RWPE1 (cell line): ENCODE measurements at regions not wholly inside any gene's neighbourhood (a gene's known extent, or its start where the extent isn't known, plus 50 kb on each side); places are given as distances from the start of the nearest gene placed in this dataset.

ENCODE experiments used
- CTCF ChIA-PET: fragments of 350-600 bp; sonication (Branson Sonifier 250); formaldehyde crosslinking; extraction: SDS; loops from one replicate; lab custom pipeline; 2021; lab: Yijun Ruan, JAX
- POLR2A ChIA-PET: fragments of 400-600 bp; formaldehyde crosslinking; extraction: SDS; loops from one replicate; lab custom pipeline; 2020; ENCODE audit warnings: antibody characterized with exemption; ENCODE audit not compliant: low non-redundant PET; lab: Yijun Ruan, JAX
- DNase-seq: peaks from one replicate; pipeline ENCODE4 v3.0.0; 2012; ENCODE audit warnings: low spot score
- H3K27ac ChIP-seq: fragments of 450-650 bp; 2 replicates; pipeline ENCODE4 v1.5.1; 2017
- TF ChIP-seq, protein P1 (sequence below): fragments of 450-650 bp; conservative IDR thresholded peaks from 2 replicates; pipeline ENCODE4 v1.5.1; 2017; ENCODE audit warnings: low read depth, mild to moderate bottlenecking

DNA sequence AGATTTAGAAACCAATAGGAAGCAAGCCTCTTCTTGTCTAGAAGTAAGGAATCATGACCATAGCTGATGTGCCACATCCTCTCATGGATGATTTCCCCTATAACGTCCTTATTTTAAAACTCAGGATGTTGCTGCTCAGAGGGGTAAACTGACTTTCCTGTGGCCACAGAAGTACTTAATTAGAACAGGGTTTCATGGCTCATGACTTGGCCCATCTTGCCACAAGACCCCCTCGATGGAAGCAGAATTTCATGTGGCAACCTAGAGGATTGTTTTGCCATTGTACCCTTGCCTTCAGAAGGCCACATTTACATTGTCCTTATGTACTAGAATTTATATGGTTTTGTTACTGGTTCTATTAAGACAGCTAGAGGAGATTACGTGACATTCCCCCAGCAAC, 173.5 kb upstream of the PELI2 start:
- TF ChIP-seq, protein P1, sequence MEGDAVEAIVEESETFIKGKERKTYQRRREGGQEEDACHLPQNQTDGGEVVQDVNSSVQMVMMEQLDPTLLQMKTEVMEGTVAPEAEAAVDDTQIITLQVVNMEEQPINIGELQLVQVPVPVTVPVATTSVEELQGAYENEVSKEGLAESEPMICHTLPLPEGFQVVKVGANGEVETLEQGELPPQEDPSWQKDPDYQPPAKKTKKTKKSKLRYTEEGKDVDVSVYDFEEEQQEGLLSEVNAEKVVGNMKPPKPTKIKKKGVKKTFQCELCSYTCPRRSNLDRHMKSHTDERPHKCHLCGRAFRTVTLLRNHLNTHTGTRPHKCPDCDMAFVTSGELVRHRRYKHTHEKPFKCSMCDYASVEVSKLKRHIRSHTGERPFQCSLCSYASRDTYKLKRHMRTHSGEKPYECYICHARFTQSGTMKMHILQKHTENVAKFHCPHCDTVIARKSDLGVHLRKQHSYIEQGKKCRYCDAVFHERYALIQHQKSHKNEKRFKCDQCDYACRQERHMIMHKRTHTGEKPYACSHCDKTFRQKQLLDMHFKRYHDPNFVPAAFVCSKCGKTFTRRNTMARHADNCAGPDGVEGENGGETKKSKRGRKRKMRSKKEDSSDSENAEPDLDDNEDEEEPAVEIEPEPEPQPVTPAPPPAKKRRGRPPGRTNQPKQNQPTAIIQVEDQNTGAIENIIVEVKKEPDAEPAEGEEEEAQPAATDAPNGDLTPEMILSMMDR = no peak
- no peak for DNase-seq
- no peak overlapping the region for H3K27ac ChIP-seq
- ChIA-PET CTCF (interaction anchor here (0.6 kb wide), 2 partner anchors 64 to 673 kb away, joined by 3 to 4 read pairs; no protein-coding TSS in a partner anchor), POLR2A (no interaction called here)

DNA sequence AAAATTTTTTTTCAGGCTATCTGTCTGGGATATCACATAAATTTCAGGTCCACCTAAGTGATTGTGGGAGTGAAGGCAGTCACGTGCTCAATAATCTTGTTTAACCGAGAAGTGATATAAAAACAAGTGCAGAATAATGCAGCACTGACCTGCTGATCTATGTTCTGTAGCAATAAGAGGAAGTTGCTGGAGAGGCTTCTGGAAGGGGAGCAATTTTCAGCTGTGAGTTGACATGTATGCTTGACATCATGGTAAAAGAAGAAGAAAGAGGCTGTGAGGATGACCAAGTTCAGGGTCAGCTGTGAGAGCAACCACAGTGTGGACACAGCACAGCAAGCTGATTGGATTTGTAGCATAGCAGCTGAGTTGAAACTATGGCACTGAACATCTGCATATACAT, 172.0 kb upstream of the PELI2 start:
- DNase-seq = no peak
- TF ChIP-seq, protein P1 = no peak
- POLR2A ChIA-PET = no interaction called here
- CTCF ChIA-PET = interaction anchor here (0.6 kb wide), 1 partner anchor 250 kb away, joined by 3 read pairs; no protein-coding TSS in a partner anchor
- no peak overlapping the region for H3K27ac ChIP-seq

DNA sequence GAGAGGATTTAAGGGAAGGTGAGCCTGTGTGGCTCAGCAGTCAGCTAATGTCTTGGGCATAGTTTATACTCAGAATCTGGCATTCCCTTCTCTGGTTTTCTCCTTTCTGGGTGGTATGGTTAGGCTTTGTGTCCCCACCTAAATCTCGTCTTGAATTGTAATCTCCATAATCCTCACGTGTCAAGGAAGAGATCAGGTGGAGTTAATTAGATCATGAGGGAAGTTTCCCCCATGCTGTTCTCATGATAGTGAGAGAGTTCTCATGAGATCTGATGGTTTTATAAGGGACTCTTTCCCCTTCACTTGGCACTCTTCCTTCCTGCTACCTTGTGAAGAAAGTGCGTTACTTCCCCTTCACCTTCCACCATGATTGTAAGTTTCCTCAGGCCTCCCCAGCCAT, 169.8 kb upstream of the PELI2 start:
- ChIA-PET CTCF (no interaction called here), POLR2A (no interaction called here)
- TF ChIP-seq, protein P1 = no peak
- H3K27ac ChIP-seq = no peak overlapping the region
- DNase-seq = no peak

DNA sequence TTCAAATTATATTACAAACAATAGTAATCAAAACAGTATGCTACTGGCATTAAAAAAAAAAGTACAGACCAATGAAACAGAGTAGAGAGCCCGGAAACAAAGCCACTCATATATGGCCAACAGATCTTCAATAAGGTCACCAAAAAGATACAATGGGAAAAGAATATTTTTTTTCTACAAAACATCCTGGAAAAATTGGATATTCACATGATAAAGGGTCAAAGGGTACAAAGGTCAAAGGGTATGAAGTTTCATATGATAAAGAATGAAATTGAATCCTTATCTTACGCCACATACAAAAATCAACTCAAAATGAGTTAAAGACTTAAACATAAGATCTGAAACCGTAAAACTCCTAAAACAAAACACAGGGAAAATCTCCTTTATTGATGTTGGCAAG, 168.5 kb upstream of the PELI2 start:
- TF ChIP-seq, protein P1 = no peak
- ChIA-PET CTCF (no interaction called here), POLR2A (no interaction called here)
- no peak overlapping the region for H3K27ac ChIP-seq
- no peak for DNase-seq

DNA sequence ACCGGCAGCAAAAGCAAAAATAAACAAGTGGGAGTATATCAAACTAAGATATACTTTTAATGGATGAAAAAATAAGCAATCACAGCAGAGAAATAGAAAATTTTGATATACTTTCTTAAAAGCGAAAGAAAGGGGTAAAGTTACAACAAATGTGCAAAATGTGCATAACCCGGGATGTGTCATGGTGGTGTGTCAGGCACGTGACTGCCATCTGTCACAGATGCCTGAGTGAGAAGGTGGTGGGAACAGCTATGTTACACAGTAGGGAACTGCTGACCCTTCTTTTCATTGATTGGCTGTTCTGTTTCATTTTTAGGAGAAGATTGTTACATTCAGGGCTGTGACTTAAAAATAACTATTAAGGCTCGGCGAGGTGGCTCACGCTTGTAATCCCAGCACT, 168.1 kb upstream of the PELI2 start:
- ChIA-PET CTCF (no interaction called here), POLR2A (no interaction called here)
- no peak for DNase-seq
- TF ChIP-seq, protein P1 = no peak
- H3K27ac ChIP-seq = no peak overlapping the region

DNA sequence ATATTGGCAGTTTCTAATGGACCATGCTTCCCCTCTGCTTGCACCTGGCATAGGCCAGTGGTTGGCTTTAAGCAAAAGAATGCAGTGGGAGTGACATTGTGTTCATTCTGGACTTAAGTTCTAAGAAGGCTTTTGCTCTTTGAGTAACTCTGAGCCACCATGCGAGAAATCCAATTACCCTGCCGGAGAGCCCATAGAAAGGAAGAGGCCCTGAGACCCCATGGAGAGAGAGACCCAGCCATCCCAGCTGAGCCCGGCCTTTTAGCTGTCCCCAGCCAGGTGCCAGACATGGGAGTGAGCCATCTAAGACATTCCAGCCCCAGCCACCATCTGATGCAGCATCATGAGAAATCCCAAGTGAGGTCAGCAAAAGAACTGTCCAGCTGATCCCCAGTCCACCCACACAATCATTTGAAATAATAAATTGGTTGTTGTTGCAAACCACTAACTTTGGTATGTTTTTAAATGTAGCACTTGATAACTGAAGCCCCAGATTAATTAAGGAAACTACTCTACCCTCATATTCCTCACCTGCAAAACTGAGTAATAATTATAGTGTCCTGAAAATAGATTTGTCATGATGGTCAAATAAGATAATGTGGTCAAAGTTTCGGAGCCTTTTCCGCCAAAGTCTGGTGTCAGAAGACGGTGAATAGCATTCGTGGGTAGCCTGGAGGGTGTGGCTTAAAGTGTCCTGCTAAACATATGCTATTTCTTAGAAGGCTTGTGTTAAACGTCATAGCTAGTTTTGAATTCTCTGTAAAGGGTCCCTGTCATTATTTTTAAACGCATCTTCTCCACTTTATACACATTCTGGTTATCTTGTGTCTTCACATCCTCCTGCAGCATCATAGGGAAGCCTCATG, 166.6 kb upstream of the PELI2 start:
- CTCF ChIA-PET = no interaction called here
- POLR2A ChIA-PET = no interaction called here
- H3K27ac ChIP-seq = no peak overlapping the region
- DNase-seq = no peak
- TF ChIP-seq, protein P1 = no peak
